Inflammatory macrophage treated with lipopolysaccharide for 4 hours (primary cell): ENCODE measurements at regions not wholly inside any gene's neighbourhood (a gene's known extent, or its start where the extent isn't known, plus 50 kb on each side); places are given as distances from the start of the nearest gene placed in this dataset.

Source experiments
- DNase-seq: peaks from one replicate; pipeline ENCODE4 v3.0.0-alpha.2; 2020

- DNase-seq: no peak
Observed at GRCh38 chr9:130755377-130756007, 61.9 kb downstream of the EXOSC2 start.

- DNase-seq: peak; percentile 67
Observed at GRCh38 chr9:130756037-130756436, 62.5 kb downstream of the EXOSC2 start.

- DNase-seq: no peak
Observed at GRCh38 chr9:130756455-130757152, 63.0 kb downstream of the EXOSC2 start.

- no peak for DNase-seq
Observed at GRCh38 chr9:130759738-130760137, 66.2 kb downstream of the EXOSC2 start.

- DNase-seq: no peak
Observed at GRCh38 chr9:130763331-130764171, 70.0 kb downstream of the EXOSC2 start.

- DNase-seq: peak; percentile 20
Observed at GRCh38 chr9:130765137-130766020, 69.7 kb upstream of the ABL1 start.

- DNase-seq: no peak
Observed at GRCh38 chr9:130766021-130766926, 68.8 kb upstream of the ABL1 start.

- peak; percentile 12 for DNase-seq
Observed at GRCh38 chr9:130766927-130767307, 68.1 kb upstream of the ABL1 start.

- DNase-seq: peak; percentile 69
Observed at GRCh38 chr9:130768265-130768664, 66.8 kb upstream of the ABL1 start.

- DNase-seq: no peak
Observed at GRCh38 chr9:130768891-130769403, 66.1 kb upstream of the ABL1 start.

GRCh38 chr9:130770093-130770492, 65.0 kb upstream of the ABL1 start:
- no peak for DNase-seq

- peak; percentile 50 for DNase-seq
Observed at GRCh38 chr9:130770679-130771442, 64.2 kb upstream of the ABL1 start.

- no peak for DNase-seq
Observed at GRCh38 chr9:130772185-130772584, 62.9 kb upstream of the ABL1 start.

GRCh38 chr9:130774183-130774582, 60.9 kb upstream of the ABL1 start:
- no peak for DNase-seq

- DNase-seq: no peak
Observed at GRCh38 chr9:130775336-130775991, 59.6 kb upstream of the ABL1 start.

GRCh38 chr9:130779153-130779855, 55.8 kb upstream of the ABL1 start:
- DNase-seq: no peak

- DNase-seq: no peak
Observed at GRCh38 chr9:130780415-130780814, 54.6 kb upstream of the ABL1 start.

- peak; percentile 6 for DNase-seq
Observed at GRCh38 chr9:130780865-130781504, 54.1 kb upstream of the ABL1 start.

GRCh38 chr9:130781569-130781968, 53.5 kb upstream of the ABL1 start:
- DNase-seq: no peak
